Loucy (cell line): ENCODE measurements at regions not wholly inside any gene's neighbourhood (a gene's known extent, or its start where the extent isn't known, plus 50 kb on each side); places are given as distances from the start of the nearest gene placed in this dataset.

Source experiments
- H2AFZ ChIP-seq: fragments of 200-600 bp; sonication (generic); 2 replicates; pipeline ENCODE4 v1.6.0; 2016; ENCODE audit warnings: antibody characterized with exemption, mild to moderate bottlenecking, low read length, moderate library complexity
- H3F3A ChIP-seq: fragments of 200-600 bp; 2 replicates; pipeline ENCODE4 v1.6.0; 2016; ENCODE audit warnings: antibody characterized with exemption, low read depth, mild to moderate bottlenecking
- H3K27me3 ChIP-seq: fragments of 200-600 bp; sonication (generic); 2 replicates; pipeline ENCODE4 v1.6.1; 2014; ENCODE audit warnings: low read length, mild to moderate bottlenecking; ENCODE audit not compliant: insufficient read depth, poor library complexity, severe bottlenecking
- H3K36me3 ChIP-seq: fragments of 200-600 bp; sonication (generic); 2 replicates; pipeline ENCODE4 v1.6.1; 2016; ENCODE audit warnings: low read length; ENCODE audit not compliant: insufficient read depth
- H3K4me1 ChIP-seq: fragments of 200-600 bp; sonication (generic); 2 replicates; pipeline ENCODE4 v1.5.1; 2014; ENCODE audit warnings: low read length, mild to moderate bottlenecking; ENCODE audit not compliant: insufficient read depth, poor library complexity, severe bottlenecking
- H3K4me2 ChIP-seq: fragments of 200-600 bp; sonication (generic); 2 replicates; pipeline ENCODE4 v1.6.0; 2014; ENCODE audit warnings: antibody characterized with exemption, low read length, low read depth, mild to moderate bottlenecking; ENCODE audit not compliant: poor library complexity, severe bottlenecking
- H3K4me3 ChIP-seq: fragments of 200-600 bp; sonication (generic); 2 replicates; pipeline ENCODE4 v1.5.1; 2014; ENCODE audit warnings: low read length, mild to moderate bottlenecking, mixed read lengths; ENCODE audit not compliant: poor library complexity, severe bottlenecking
- H3K79me2 ChIP-seq: fragments of 200-600 bp; sonication (generic); 2 replicates; pipeline ENCODE4 v1.6.1; 2014; ENCODE audit warnings: low read length; ENCODE audit not compliant: insufficient read depth
- H3K9ac ChIP-seq: fragments of 200-600 bp; sonication (generic); 2 replicates; pipeline ENCODE4 v1.6.0; 2014; ENCODE audit warnings: mild to moderate bottlenecking, low read depth, low read length, moderate library complexity; ENCODE audit not compliant: poor library complexity, severe bottlenecking
- H3K9me2 ChIP-seq: fragments of 200-600 bp; sonication (generic); replicated peaks from 2 replicates; pipeline ENCODE4 v1.6.1; 2016; ENCODE audit warnings: low read depth, low read length, mixed read lengths
- H3K9me3 ChIP-seq: fragments of 200-600 bp; sonication (generic); 2 replicates; pipeline ENCODE4 v1.6.1; 2014; ENCODE audit warnings: mild to moderate bottlenecking, antibody characterized with exemption, low read length, low read depth; ENCODE audit not compliant: insufficient read depth
- H4K20me1 ChIP-seq: fragments of 200-600 bp; sonication (generic); 2 replicates; pipeline ENCODE4 v1.6.0; 2014; ENCODE audit warnings: antibody characterized with exemption, low read length, mild to moderate bottlenecking; ENCODE audit not compliant: insufficient read depth, poor library complexity, severe bottlenecking
- EZH2phosphoT487 ChIP-seq: fragments of 200-600 bp; IDR thresholded peaks from 2 replicates; pipeline ENCODE4 v1.6.1; 2018; ENCODE audit warnings: antibody characterized with exemption, mild to moderate bottlenecking, moderate library complexity, borderline replicate concordance
- TF ChIP-seq, protein P1 (sequence below): fragments of 200-600 bp; sonication (generic); conservative IDR thresholded peaks from 2 replicates; pipeline ENCODE4 v1.5.1; 2014; ENCODE audit warnings: mild to moderate bottlenecking, antibody characterized with exemption, low read length

DNA sequence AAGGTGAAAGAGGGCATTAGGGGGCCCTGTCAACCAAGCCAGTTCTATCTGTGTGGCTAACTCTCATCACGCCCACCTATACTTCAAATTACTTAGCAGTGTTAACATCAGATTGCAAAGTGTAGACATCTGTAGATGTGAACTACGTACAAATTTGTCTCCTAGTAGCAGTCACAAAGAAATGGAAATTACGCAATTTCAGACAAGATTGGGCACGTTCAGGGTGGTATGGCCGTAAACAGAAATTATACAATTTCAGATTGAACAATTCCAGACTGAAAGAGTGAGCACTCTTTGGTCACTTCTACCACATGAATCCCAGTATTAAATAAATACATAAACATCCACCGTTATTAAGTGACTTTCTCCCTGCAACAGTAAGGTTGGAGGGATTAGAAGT is 592.7 kb upstream of the PSMD7 start:
- Histone ChIP-seq H3K4me2 (no peak overlapping the region), H3K4me3 (no peak overlapping the region), H2AFZ (no peak overlapping the region), H3K79me2 (no peaks in the 10 kb centered on the region), H4K20me1 (no peaks in the 10 kb centered on the region), H3K27me3 (no peaks in the 10 kb centered on the region), H3K9ac (no peak overlapping the region), H3K4me1 (no peaks in the 10 kb centered on the region), H3K36me3 (no peaks in the 10 kb centered on the region), H3K9me3 (no peaks in the 10 kb centered on the region), H3K9me2 (no peaks in the 10 kb centered on the region), H3F3A (no peaks in the 10 kb centered on the region)
- TF ChIP-seq EZH2phosphoT487: no peak
- TF ChIP-seq, protein P1, sequence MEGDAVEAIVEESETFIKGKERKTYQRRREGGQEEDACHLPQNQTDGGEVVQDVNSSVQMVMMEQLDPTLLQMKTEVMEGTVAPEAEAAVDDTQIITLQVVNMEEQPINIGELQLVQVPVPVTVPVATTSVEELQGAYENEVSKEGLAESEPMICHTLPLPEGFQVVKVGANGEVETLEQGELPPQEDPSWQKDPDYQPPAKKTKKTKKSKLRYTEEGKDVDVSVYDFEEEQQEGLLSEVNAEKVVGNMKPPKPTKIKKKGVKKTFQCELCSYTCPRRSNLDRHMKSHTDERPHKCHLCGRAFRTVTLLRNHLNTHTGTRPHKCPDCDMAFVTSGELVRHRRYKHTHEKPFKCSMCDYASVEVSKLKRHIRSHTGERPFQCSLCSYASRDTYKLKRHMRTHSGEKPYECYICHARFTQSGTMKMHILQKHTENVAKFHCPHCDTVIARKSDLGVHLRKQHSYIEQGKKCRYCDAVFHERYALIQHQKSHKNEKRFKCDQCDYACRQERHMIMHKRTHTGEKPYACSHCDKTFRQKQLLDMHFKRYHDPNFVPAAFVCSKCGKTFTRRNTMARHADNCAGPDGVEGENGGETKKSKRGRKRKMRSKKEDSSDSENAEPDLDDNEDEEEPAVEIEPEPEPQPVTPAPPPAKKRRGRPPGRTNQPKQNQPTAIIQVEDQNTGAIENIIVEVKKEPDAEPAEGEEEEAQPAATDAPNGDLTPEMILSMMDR: no peak

DNA sequence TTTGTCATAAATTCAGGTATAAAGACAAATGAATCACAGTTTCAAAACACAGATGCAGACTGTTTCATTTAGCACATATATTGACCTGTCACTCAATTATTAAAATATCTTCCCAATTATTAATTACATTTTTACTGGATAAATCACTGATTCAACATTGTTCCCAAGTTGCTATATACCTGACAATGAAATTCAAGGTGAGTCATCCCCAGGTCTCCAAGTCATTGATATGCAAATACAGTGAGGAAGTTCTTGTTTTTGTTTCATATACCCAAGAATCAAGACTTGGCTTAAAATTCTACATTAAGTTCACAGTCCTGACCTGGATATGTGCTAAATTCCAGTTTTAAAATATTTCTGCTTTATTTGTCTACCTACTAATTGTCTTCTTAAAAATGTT is 599.3 kb upstream of the PSMD7 start:
- Histone ChIP-seq H3F3A (no peaks in the 10 kb centered on the region), H3K79me2 (no peaks in the 10 kb centered on the region), H3K27me3 (no peaks in the 10 kb centered on the region), H2AFZ (no peak overlapping the region), H3K4me3 (no peak overlapping the region), H3K9ac (no peak overlapping the region), H3K9me3 (no peaks in the 10 kb centered on the region), H3K4me1 (no peaks in the 10 kb centered on the region), H3K9me2 (no peaks in the 10 kb centered on the region), H3K4me2 (no peak overlapping the region), H3K36me3 (no peaks in the 10 kb centered on the region), H4K20me1 (no peaks in the 10 kb centered on the region)
- TF ChIP-seq, protein P1: no peak
- no peak for TF ChIP-seq EZH2phosphoT487

DNA sequence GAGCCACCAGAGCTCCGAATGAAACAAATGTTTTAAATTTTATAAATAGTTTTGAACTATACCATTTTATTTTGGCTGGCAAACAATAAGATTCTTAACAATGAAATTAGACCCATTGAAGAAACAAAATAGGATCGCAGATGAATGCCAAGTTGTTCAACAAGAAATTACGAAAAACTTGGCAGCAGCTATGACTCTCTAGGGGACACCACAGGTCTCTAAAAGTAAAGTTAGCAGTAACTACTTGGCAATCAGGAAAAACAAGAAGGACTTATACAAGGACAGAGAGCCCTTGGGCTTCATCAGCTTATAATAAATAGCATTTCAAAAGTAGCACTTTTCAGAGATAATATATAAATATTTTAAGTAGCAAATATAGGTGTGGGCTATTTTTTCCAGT is 603.8 kb upstream of the PSMD7 start:
- H4K20me1 ChIP-seq: no peaks in the 10 kb centered on the region
- H3K27me3 ChIP-seq: no peaks in the 10 kb centered on the region
- no peaks in the 10 kb centered on the region for H3K36me3 ChIP-seq
- no peak overlapping the region for H2AFZ ChIP-seq
- H3K9me2 ChIP-seq: no peaks in the 10 kb centered on the region
- no peaks in the 10 kb centered on the region for H3F3A ChIP-seq
- no peak overlapping the region for H3K9ac ChIP-seq
- H3K79me2 ChIP-seq: no peaks in the 10 kb centered on the region
- no peak overlapping the region for H3K4me2 ChIP-seq
- H3K4me1 ChIP-seq: no peaks in the 10 kb centered on the region
- no peak for TF ChIP-seq EZH2phosphoT487
- TF ChIP-seq, protein P1: no peak
- H3K9me3 ChIP-seq: no peaks in the 10 kb centered on the region
- no peak overlapping the region for H3K4me3 ChIP-seq
